ENCODE measurements at regions not wholly inside any gene's neighbourhood (a gene's known extent, or its start where the extent isn't known, plus 50 kb on each side); places are given as distances from the start of the nearest gene placed in this dataset.
A peak's percentile ranks its signal among the peaks of the same experiment; 100 is the strongest.

GRCh38 chr3:43206632-43207031, 79.7 kb upstream of the SNRK start:
- no peak for DNase-seq

DNA sequence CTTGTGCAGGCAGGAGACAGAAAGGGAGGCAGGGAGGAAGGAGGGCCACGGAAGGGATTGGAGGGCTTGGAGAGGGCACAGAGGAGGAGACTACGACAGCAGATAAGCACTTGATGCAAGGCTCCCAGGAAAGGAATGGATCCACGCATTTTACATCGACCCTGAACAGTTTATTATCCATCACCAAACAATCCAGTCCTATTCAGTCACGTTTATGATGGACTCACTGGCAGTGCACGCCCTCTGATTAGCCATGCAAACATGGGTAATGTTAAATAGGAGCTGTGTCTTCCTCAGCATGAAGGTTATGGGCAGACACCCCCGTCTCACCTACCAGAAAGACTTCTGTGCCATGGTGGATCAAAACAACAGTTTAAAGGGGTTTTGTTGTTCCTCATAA, 80.2 kb upstream of the SNRK start:
- no peak for DNase-seq

- DNase-seq: no peak
These were observed 83.3 kb upstream of the SNRK start for GRCh38 chr3:43203022-43203421.

DNA sequence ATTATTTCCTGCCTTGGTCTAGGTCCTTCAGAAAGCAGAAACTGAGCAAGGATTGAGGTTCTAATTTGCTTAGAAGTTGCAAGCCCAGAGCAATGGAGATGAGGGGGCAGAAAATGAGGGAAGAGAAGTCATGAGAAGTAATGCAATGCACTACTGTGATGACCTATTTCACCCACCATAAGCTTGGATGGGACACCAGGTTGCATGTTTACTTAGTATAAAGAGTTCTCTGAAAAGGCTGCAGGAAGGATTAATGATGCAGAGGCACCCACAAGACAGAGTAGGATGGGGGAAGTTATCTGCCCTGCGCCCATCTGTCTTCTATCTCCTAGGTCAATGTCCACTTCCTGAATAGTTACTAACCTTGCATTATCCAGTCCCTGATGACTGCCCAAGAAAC, 84.8 kb upstream of the SNRK start:
- no peak for DNase-seq

DNA sequence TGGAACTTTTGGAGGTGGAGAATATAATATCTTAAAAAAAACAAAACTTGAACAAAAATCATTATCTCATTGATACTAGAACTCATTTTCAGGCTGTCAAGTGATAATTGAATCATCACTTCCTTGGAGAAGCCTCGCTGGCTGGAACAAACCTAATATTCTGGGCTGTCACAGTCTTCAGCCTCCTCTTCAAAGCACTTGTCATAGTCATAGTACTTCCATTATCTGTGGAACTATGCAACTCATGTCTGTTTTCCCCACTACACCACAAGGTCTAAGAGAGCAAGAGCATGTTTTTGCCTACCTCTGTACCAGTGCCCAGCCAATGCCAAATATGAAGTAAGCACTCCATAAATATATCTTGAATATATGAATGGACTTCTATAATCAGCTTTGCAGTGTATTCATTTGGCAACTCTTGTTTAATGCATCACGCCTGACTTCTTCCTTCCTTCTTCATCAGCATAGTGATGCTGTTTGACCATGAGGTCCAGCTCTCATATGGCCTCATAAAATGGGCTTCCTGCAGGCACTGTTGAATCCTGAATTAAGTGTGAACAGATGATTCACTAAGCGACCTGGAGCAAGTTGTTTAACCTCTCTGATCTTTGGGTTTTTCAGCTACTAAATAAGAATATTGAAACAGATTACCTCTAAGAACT, 86.6 kb upstream of the SNRK start:
- no peak for DNase-seq

GRCh38 chr3:43198791-43199644, 87.3 kb upstream of the SNRK start:
- DNase-seq: no peak

GRCh38 chr3:43198301-43198700, 88.0 kb upstream of the SNRK start:
- DNase-seq: no peak

DNA sequence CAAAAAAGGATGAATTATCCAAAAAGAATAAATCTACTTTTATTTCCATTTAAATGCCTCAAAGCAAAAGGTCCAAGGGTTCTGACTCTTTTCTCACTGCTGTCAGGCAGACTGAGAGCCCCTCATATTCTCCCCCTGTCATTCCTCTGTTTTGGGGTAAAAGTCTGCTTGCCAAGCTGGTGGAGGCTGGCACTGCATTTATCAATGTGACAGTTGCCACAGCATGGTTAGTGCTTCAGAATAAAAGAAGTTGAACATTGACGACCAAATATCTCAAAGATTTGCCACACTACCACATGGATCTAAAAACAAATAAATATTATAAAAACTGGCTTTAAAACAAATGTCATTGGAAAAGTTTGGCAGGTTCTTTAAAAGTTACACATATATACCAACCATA, 89.2 kb upstream of the SNRK start:
- no peak for DNase-seq

DNA sequence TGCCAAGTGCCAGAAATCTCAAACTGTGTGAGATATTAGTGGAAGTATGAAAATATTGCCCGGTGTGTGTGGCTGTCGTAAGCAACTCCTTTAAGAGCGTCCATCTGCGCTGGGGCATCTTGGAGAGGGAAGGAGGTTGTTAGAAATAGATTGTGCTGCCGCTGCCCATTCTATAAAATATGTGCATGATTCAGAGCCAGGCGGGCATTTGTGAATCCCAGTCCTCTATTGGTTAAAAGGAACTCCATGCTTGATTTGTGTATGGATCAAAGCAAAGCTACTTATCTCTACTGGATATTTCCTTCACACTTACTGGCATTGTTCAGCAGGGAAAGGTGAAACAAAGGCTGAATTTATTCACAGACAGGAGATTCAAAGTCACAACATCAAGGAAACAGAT, 89.6 kb upstream of the SNRK start:
- no peak for DNase-seq

DNA sequence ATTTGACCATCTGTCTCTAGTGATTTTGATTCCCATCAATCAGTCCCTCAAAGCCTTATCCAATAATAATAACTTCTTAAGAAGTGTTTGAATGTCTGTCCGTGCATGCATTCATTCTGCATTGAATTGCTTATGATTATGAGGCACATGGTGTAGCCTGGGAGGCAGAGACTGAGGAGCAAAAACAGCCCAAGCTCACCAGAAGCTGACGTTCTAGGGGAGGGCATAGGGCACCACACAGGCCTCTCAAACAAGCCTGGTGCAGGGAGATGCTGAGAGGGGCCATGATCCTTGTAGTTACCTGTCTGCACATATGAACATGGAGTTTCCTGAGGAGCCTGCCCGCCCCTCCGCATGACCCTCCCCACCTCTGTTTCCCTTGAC, 89.2 kb upstream of the POMGNT2 start:
- DNase-seq: no peak

GRCh38 chr3:43194490-43195114, 88.7 kb upstream of the POMGNT2 start:
- DNase-seq: peak; percentile 13

- DNase-seq: no peak
These were observed 88.2 kb upstream of the POMGNT2 start for GRCh38 chr3:43194069-43194468.

GRCh38 chr3:43192028-43192427, 86.1 kb upstream of the POMGNT2 start:
- no peak for DNase-seq

DNA sequence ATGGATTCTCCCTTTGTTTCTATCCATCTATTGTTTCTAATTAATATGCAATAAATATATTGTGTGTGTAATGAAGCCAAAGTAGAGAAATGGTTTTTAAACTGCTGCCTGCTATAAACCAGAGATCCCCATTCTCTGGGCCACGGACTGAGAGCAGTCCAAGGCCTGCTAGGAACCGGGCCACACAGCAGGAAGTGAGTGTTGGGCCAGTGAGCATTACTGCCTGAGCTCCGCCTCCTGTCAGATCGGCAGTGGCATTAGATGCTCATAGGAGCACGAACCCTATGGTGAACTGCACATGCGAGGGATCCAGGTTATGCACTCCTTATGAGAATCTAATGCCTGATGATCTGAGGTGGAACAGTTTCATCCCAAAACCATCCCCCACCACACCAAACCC, 85.2 kb upstream of the POMGNT2 start:
- no peak for DNase-seq

DNA sequence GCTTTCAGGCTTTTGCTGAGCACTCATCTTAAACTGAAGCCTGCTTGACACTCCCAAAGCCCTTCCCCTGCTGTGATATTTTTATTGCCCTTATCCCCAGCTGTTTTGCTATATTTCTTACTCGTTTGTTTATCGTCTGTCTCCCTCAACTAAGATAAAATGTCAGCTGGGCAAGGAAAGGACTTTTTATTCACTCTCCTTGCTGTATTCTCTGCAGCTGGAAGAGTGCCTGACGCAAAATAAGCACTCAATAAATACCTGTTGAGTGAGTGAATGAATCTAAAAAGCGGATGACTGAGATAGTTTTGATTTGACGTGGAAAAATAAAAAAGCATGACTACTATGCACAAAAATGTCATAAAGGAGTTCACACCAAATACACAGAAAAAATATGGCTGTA, 84.8 kb upstream of the POMGNT2 start:
- DNase-seq: no peak

GRCh38 chr3:43187836-43188479, 82.1 kb upstream of the POMGNT2 start:
- DNase-seq: no peak

- DNase-seq: no peak
These were observed 80.1 kb upstream of the POMGNT2 start for GRCh38 chr3:43185983-43186314.

DNA sequence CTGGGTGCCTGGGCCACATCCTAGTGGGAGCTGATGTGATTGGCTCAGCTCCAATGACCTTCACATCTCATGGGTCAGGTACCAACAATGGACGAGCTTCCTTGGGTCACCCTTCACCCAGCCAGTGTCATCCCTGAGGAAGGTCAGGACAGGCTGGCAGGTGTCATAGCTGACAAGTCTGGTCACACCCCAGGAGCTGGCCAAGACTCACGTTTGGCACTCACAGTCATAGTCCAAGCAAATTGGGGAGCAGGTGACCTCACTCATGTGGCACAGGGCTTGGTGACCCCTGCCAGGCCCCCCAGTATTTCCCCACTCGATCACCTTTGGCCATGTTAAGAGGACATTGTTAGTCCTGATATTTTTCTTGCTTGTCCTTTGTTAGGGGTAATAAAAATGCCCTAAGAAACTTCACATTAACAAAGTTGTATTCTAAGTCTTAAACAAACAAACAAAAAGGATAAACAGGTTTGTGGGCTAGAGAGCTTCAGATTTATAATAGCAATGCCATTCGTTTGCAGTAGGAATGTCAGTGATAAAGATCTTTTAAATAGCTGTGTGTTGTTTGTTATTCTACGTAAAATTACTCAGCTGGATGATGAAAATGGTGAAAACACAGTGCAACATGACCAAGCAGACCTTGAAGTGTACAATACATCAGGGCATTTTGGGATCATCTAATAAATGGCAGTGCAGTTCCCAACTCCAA, 79.5 kb upstream of the POMGNT2 start:
- DNase-seq: no peak

- DNase-seq: no peak
These were observed 77.6 kb upstream of the POMGNT2 start for GRCh38 chr3:43183456-43183855.

- peak; percentile 70 for DNase-seq
These were observed 75.4 kb upstream of the POMGNT2 start for GRCh38 chr3:43181202-43181821.

GRCh38 chr3:43180694-43181093, 74.8 kb upstream of the POMGNT2 start:
- no peak for DNase-seq

DNA sequence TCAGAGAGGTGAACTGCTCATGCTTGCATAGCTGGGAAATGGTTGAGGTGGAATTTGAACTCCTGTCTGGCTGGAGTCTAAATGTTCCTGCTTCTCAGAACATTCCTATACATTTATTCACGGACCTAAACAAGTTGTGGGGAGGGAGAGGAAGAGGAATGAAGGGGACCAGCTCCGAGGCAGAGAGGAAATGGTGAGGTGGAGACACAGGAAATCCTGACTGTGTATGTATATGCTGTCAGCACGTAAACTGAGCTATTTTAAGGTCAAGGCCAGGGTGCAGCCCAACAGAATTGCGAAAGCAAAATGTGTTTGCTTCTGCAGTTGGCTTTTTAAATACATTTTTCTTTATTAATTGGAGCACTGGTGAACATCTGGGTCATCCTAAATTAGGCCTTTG, 74.1 kb upstream of the POMGNT2 start:
- peak; percentile 47 for DNase-seq

DNA sequence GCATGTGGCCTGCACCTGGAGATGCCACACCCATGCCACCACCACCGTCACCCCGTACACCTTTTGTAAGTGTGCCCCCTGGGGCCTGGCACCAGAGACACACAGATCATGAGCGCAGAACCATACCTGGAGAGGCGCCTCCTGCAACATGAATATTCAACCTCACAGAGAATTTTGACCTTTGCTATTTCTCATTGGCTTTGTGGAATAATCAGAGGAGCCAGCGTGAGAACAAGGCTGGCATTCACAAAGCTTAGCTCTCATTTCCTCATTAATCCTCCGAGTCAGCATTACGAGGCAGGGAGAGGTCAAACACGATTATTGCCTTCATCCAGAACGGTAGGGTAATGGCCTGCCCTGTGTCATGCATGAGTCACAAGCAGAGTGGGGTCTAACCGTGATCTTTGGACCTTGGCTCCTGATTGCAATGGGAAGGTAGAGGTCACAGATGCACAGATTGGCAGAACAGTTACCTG, 73.0 kb upstream of the POMGNT2 start:
- DNase-seq: no peak

All from activated CD4-positive, alpha-beta T cell treated with anti-CD3 and anti-CD28 coated beads, Interleukin-2, Interleukin-6, amounts not matched to agents 100 ng/mL and 50 ng/mL, durations not matched to agents 16 hours and 8 hours (primary cell).